HG03139 (cell line): ENCODE measurements at regions not wholly inside any gene's neighbourhood (a gene's known extent, or its start where the extent isn't known, plus 50 kb on each side); places are given as distances from the start of the nearest gene placed in this dataset.

Experiments used
- ATAC-seq: cut with Tn5 transposase; IDR thresholded peaks from one replicate; pipeline ENCODE4 v1.9.1; 2021; ENCODE audit not compliant: unreplicated experiment

DNA sequence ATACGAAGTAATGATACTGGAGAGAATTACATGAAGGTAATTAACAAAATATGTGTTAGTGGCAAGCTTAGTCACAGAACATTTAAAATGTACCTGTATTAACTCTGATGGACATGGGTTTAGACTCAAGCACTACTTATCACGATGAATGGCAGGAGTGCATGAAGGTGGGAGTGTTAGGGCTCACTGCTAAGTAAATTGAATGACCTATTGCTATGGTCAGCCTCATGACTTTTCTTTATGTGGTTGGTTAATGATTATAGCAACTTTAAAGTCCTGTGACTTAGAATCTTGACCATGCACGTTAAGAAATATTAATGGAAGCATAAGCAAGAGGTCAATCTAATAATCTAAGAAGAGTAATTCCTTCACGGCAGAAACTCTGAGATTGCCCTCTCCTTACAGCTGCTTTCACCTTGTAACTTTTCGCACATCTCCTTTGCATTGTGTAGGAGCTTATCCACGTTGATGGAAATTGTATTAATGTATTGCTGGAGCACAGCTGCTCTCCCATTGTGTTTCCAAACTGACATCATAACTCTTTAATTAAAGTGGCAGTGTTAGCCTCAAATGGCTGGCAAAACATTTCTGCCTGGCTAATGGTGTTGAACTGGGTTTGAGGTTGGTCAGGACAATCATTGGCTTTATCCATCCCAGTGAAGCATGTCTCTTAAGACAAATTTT, 114.5 kb downstream of the RXFP2 start:
- ATAC-seq = no peak

DNA sequence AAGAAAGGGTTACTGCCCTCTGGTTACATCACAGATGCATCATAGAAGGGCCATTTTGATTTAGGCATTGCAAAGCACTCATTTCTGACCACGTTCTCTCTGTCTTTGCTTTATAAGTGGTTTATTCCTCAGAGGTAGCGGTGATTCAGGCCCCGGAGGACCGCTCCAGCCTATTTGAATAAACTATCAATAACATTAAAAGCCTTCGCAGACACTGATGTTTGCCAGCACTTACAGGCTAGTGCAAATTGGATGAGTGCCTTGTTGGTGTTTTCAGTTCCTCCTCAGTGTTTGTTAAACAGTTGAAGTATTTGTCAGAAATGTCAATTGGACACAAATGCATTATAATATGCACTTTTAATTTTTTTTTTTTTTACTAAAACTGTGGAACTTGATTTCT, 120.2 kb downstream of the RXFP2 start:
- ATAC-seq = no peak

- no peak for ATAC-seq
Measured at GRCh38 chr13:31860002-31860401, 120.7 kb downstream of the RXFP2 start.

DNA sequence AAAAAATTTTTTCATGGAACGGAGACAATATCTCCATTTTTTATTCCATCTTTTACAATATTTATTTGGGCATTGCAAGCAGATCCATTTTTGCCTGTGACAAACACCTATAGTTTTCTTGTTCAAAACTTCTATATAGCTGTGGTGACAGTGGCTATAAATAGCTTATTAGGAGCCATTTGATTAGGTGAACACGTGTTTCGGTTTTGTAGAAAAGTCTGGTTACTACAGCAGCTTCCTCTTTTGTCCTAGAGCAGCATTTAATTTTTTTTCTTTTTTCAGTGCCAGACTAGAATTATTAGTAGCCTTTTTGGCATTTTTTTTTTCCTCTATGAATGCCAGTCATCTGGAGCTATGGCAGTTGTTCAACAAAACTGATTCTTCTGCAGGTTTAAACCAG, 123.5 kb downstream of the RXFP2 start:
- no peak for ATAC-seq

DNA sequence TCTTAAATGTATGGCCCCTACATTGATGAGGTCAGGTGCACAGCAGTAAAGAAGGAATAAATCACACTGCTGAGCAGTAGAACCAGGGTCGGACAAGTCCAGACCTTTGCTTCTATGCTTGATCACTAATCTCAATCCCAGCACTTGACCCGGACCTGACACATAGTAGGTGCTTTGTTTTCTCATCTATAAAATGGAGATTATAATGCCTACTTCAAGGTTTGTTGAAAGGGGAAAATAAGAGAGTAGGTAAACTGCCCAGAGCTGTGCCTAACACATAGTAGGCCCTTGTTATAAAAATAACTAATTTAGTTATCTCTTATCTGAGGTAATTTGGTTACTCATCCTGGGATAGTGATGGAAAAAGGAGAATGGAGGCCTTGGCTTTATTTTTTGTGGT, 125.0 kb downstream of the RXFP2 start:
- no peak for ATAC-seq

DNA sequence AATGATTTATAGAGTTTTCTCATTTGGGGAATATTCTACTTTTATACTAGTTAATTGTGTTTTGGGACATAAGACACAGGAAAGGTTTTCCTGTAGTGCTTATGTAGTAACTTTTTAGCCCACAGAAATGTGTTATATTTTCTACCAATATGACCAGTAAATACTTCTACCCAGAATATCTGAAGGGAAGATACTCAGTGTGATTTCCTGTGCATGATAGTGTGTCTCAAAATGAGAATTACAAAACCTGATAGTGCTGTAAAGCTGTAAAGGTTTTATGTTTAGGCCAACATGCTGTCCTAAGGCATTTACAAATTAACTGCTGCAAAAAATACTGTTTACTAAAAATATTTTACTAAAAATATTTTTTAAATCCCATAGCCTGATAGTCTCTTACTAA, 126.8 kb downstream of the RXFP2 start:
- no peak for ATAC-seq

GRCh38 chr13:31867709-31868108, 128.4 kb downstream of the RXFP2 start:
- no peak for ATAC-seq

GRCh38 chr13:31869582-31869981, 130.3 kb downstream of the RXFP2 start:
- no peak for ATAC-seq

DNA sequence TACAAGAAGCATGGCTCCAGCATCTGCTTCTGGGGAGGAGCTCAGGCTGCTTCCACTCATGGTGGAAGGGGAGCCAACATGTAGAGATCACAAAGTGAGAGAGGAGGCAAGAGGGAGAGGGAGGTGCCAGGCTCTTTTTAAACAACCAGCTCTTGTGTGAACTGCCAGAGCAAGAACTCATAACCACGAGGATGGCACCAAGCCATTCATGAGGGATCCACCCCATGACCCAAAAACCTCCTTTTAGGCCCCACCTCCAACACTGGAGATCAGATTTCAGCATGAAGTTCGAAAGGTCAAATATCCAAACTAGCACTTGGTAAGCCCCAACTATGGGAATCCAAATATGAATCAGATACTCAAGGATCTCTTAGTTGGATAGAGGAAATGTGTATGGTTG, 131.2 kb downstream of the RXFP2 start:
- no peak for ATAC-seq

DNA sequence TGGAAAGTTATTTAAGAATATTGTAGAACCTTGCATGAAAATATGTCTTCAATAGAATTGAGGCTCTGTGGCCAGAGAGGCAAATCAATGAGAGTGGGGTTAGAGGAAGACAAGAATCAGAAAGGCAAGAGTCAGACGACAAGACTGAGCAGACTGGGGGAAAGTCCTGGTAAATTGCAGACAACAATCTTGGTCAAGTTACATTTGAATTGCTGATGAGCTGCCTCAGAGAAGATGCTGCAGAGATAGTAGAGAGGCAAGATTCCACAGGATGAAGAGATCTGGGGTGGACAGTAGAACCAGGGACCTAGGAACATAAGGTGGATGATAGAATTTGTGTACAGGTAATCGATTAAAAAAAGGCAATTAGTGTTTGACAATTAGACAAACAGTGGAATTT, 133.8 kb downstream of the RXFP2 start:
- ATAC-seq = no peak

GRCh38 chr13:31875134-31875533, 135.8 kb downstream of the RXFP2 start:
- ATAC-seq = no peak

- no peak for ATAC-seq
Measured at GRCh38 chr13:31878052-31878451, 138.7 kb downstream of the RXFP2 start.

- no peak for ATAC-seq
Measured at GRCh38 chr13:31878495-31878894, 139.2 kb downstream of the RXFP2 start.

DNA sequence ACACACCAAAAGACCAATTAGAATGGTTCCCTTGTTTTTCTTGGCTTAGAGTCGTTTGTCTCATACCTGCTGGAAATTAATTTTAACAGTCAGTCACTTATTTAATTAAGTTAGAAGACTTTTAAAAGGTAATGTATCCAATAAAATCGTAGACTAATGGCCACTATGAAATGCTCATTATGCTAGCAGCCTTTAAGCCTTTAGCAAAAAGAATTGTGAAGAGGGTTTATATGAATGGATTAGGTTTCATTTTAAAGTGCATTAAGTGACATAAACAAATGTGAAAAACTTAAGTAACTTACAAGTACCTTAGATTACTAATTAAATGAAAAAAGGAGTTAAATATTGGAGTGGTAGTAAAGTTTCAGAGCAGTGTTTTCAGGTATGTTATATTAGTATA, 139.6 kb downstream of the RXFP2 start:
- no peak for ATAC-seq

DNA sequence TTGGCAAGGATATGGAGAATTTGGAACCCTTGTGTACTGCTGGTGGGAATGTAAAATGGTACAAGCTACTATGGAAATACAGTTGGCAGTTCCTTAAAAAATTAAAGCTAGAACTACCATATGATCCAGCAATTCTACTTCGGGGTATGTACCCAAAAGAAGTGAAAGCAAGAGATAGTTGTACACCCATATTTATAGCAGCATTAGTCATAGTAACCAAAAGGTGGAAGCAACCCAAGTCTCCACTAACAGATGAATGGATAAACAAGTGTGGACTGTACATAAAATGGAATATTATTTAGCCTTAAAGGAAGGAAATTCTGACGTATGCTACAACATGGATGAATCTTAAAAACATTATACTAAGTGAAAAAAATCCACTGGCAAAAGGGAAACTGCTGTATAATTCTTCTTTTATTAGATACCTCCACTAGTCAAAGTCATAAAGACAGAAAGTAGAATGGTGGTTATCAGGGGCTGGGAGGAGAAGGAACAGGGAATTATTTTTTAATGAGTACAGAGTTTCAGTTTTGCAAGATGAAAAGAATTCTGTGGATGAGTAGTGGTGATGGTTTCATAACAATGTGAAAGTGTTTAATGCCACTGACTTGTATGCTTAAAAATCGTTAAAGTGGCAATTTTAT, 141.6 kb downstream of the RXFP2 start:
- ATAC-seq = no peak

DNA sequence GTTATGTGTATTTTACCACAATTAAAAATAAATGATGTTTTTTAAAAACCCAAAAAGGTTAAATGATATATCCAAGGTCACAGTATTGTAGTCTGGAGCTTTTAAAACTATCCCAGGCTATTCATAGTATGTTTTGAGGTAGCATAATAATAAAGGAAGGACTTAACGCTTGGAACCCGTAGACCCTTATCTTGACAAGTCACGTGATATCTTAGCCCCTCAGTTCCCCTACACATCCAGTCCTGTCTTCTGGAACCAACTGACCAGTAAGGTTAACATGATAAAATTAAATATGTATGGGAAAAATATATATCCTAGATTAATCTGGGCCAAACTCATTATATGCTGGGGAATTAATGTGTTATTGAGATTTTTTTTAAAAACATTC, 142.2 kb downstream of the RXFP2 start:
- ATAC-seq = no peak

DNA sequence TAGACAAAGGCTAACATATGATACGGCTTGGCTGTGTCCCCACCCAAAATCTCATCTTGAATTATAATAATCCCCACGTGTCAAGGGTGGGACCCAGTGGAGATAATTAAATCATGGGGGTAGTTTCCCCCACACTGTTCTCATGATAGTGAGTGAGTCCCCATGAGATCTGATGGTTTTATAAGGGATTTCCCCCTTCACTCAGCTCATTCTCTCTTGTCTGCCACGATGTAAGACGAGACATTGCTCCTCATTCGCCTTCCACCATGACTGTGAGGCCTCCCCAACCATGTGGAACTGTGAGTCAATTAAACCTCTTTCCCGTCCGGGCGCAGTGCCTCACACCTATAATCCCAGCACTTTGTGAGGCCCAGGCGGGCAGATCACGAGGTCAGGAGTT, 143.5 kb downstream of the RXFP2 start:
- no peak for ATAC-seq

DNA sequence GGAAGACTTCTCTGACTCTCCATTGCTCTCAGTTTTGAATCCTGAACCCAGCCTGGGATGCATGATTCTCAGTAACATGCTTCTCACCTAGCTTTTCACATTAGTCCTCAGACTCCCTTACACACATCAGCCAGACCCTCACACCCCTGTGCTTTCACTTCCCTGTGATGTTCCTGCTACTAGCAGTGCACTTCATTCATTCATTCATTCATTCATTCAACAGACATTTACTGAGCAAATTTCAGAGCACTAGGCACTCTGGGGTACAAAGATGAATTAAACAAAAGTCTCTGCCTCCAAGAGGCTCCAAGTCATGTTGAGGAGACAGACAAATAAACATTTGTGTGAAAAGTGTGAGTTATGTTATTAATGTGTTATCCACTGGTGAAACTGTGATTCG, 145.2 kb downstream of the RXFP2 start:
- no peak for ATAC-seq

DNA sequence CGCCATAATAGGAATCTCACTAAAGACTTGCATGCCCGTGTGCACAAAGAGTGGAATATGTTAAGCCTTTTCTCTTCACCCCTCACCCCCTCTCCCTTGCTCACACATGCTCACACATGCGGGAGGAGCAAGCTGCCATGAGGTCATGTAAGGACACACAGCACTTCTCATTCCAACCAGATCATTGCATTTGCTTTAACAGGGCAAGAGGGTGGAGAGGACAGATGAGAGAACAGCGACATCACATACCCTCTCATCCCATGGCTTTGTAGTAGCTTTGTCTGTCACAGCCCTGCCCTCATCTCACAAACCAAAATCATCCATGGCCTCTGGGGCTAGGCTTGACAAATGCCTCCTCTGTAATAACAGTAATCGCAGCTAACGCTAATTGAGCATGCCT, 145.6 kb upstream of the FRY start:
- no peak for ATAC-seq

- ATAC-seq = no peak
Measured at GRCh38 chr13:31887286-31887685, 144.3 kb upstream of the FRY start.

- no peak for ATAC-seq
Measured at GRCh38 chr13:31890946-31891345, 140.6 kb upstream of the FRY start.

GRCh38 chr13:31891472-31891871, 140.1 kb upstream of the FRY start:
- no peak for ATAC-seq

DNA sequence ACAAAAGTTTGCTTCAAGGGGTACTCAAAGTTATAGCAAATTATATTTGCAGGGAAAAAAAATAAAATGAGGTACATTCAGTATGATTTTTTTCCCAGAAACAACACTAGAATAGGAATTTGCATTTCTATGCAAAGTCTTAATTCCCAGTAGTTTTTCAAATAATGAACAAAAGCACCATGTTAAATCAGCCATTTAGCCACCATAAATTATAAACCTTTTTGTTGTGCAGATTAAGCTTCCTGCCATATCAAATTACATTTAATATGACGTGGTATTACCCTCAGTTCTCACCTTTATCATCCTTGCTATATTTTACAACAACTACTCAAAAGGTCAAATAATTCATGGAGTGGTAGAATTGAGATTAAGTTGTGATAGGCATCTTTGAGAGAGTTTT, 136.6 kb upstream of the FRY start:
- ATAC-seq = no peak
